SK-N-SH treated with all-trans-retinoic acid at 6 μM for 48 hours (cell line): ENCODE measurements at regions not wholly inside any gene's neighbourhood (a gene's known extent, or its start where the extent isn't known, plus 50 kb on each side); places are given as distances from the start of the nearest gene placed in this dataset.

Experiments
- ATAC-seq: fragments of 200-7000 bp; cut with Tn5 transposase; 3 replicates; pipeline ENCODE4 v1.9.1; 2020; ENCODE audit warnings: mild to moderate bottlenecking, moderate library complexity
- ARNTL ChIP-seq: fragments of 450-650 bp; formaldehyde crosslinking; IDR thresholded peaks from 2 replicates; pipeline ENCODE4 v1.5.0; 2020; ENCODE audit warnings: low read depth, mild to moderate bottlenecking, moderate library complexity, borderline replicate concordance
- ESRRG ChIP-seq: fragments of 250-450 bp; sonication (Bioruptor Pico); IDR thresholded peaks from 2 replicates; pipeline ENCODE4 v1.6.1; 2021; ENCODE audit warnings: mild to moderate bottlenecking
- GLIS3 ChIP-seq: fragments of 250-450 bp; sonication (Bioruptor Pico); IDR thresholded peaks from 2 replicates; pipeline ENCODE4 v1.5.0; 2020; ENCODE audit warnings: mild to moderate bottlenecking, moderate library complexity
- ISL1 ChIP-seq: fragments of 250-450 bp; sonication (Bioruptor Pico); IDR thresholded peaks from 2 replicates; pipeline ENCODE4 v2.1.2; 2022; ENCODE audit warnings: mild to moderate bottlenecking, moderate library complexity
- OSR1 ChIP-seq: fragments of 250-450 bp; sonication (Bioruptor Pico); IDR thresholded peaks from 2 replicates; pipeline ENCODE4 v1.8.0; 2022; ENCODE audit warnings: moderate library complexity, mild to moderate bottlenecking, inconsistent platforms
- PPARA ChIP-seq: fragments of 250-450 bp; sonication (Bioruptor Pico); IDR thresholded peaks from 2 replicates; pipeline ENCODE4 v1.5.0; 2020; ENCODE audit warnings: mild to moderate bottlenecking, borderline replicate concordance
- RARB ChIP-seq: fragments of 250-450 bp; sonication (Bioruptor Pico); IDR thresholded peaks from 2 replicates; pipeline ENCODE4 v1.8.0; 2021; ENCODE audit warnings: mild to moderate bottlenecking, moderate library complexity
- SNAI2 ChIP-seq: fragments of 250-450 bp; sonication (Bioruptor Pico); IDR thresholded peaks from 2 replicates; pipeline ENCODE4 v1.5.0; 2020; ENCODE audit warnings: mild to moderate bottlenecking, moderate library complexity
- TCF4 ChIP-seq: fragments of 250-450 bp; sonication (Bioruptor Pico); IDR thresholded peaks from 2 replicates; pipeline ENCODE4 v1.8.0; 2021; ENCODE audit warnings: mild to moderate bottlenecking, moderate library complexity, borderline replicate concordance
- ZC3H10 ChIP-seq: fragments of 250-450 bp; sonication (Bioruptor Pico); IDR thresholded peaks from 2 replicates; pipeline ENCODE4 v1.5.1; 2021; ENCODE audit warnings: mild to moderate bottlenecking, moderate library complexity
- ZFP3 ChIP-seq: fragments of 250-450 bp; sonication (Bioruptor Pico); IDR thresholded peaks from 2 replicates; pipeline ENCODE4 v1.5.0; 2020; ENCODE audit warnings: mild to moderate bottlenecking, moderate library complexity
- ZNF565 ChIP-seq: fragments of 450-650 bp; formaldehyde crosslinking; conservative IDR thresholded peaks from 2 replicates; pipeline ENCODE4 v1.5.0; 2020; ENCODE audit warnings: low read depth, mild to moderate bottlenecking, moderate library complexity
- ZNF70 ChIP-seq: fragments of 450-650 bp; formaldehyde crosslinking; IDR thresholded peaks from 2 replicates; pipeline ENCODE4 v1.5.0; 2020; ENCODE audit warnings: mild to moderate bottlenecking, moderate library complexity
- TF ChIP-seq, protein P1 (sequence below): fragments of 250-450 bp; sonication (Bioruptor Pico); IDR thresholded peaks from 2 replicates; pipeline ENCODE4 v1.8.0; 2020; ENCODE audit warnings: mild to moderate bottlenecking, moderate library complexity, borderline replicate concordance
- TF ChIP-seq, protein P2 (sequence below): fragments of 250-450 bp; sonication (Bioruptor Pico); IDR thresholded peaks from 2 replicates; pipeline ENCODE4 v1.5.0; 2020; ENCODE audit warnings: mild to moderate bottlenecking, moderate library complexity
- TF ChIP-seq, protein P3 (sequence below): fragments of 250-450 bp; sonication (Bioruptor Pico); IDR thresholded peaks from 2 replicates; pipeline ENCODE4 v1.8.0; 2021; ENCODE audit warnings: low read depth, mild to moderate bottlenecking, moderate library complexity, borderline replicate concordance
- TF ChIP-seq, protein P4 (sequence below): fragments of 250-450 bp; sonication (Bioruptor Pico); IDR thresholded peaks from 2 replicates; pipeline ENCODE4 v1.5.1; 2020; ENCODE audit warnings: low read depth, mild to moderate bottlenecking, moderate library complexity

DNA sequence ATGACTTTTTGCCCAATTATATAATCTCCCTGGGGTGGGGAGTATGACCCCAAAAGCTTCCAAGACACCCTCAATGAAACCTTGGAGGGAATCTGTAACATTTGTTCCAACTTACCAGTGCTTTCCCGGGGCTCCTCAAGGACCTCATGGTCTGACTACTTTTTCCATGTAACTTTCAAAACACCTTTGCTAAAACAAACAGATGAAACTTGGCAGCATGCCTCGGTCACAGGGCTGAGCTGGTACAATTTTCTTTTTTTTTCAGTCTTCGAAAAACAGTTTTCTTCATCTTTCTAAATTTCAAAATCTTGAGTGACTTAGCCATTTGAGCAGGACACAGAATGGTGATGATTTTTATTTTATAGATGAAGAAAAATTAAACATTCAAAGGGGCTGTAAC is 241.2 kb downstream of the BMP7 start (continued):
- TF ChIP-seq, protein P1, sequence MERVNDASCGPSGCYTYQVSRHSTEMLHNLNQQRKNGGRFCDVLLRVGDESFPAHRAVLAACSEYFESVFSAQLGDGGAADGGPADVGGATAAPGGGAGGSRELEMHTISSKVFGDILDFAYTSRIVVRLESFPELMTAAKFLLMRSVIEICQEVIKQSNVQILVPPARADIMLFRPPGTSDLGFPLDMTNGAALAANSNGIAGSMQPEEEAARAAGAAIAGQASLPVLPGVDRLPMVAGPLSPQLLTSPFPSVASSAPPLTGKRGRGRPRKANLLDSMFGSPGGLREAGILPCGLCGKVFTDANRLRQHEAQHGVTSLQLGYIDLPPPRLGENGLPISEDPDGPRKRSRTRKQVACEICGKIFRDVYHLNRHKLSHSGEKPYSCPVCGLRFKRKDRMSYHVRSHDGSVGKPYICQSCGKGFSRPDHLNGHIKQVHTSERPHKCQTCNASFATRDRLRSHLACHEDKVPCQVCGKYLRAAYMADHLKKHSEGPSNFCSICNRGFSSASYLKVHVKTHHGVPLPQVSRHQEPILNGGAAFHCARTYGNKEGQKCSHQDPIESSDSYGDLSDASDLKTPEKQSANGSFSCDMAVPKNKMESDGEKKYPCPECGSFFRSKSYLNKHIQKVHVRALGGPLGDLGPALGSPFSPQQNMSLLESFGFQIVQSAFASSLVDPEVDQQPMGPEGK (CRISPR knock-in tag), result no peak
- no peak for TF ChIP-seq ZNF565 (CRISPR knock-in tag)
- TF ChIP-seq ZNF70 (CRISPR knock-in tag), result no peak
- no peak for TF ChIP-seq ZC3H10 (CRISPR knock-in tag)
- TF ChIP-seq TCF4 (CRISPR knock-in tag), result no peak

DNA sequence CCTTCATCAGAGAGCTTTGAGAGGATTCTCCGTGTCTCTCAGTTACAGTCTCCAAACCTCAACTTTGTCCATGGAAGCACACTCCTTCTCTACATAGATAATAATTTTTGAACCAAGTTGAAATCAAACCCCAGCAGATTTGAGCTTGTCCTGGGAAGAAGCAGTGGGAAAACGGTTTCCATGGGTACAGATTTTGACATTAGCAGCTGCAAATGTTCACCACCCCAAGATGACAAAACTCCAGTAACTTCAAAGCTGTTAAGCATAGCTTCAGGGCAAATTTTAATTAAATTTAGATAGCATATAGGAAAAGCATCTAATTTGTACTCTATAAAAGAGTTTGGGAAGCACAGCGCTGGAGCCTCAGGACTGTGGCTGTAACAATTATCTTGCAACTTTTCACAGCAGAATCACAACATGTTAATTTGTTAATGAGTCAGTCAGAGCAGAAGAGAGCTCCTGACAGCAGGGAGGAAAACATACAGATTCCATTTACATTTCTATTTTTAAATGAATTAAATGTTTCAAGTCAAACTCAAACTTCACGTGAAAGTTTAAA is 240.7 kb downstream of the BMP7 start:
- TF ChIP-seq, protein P2, sequence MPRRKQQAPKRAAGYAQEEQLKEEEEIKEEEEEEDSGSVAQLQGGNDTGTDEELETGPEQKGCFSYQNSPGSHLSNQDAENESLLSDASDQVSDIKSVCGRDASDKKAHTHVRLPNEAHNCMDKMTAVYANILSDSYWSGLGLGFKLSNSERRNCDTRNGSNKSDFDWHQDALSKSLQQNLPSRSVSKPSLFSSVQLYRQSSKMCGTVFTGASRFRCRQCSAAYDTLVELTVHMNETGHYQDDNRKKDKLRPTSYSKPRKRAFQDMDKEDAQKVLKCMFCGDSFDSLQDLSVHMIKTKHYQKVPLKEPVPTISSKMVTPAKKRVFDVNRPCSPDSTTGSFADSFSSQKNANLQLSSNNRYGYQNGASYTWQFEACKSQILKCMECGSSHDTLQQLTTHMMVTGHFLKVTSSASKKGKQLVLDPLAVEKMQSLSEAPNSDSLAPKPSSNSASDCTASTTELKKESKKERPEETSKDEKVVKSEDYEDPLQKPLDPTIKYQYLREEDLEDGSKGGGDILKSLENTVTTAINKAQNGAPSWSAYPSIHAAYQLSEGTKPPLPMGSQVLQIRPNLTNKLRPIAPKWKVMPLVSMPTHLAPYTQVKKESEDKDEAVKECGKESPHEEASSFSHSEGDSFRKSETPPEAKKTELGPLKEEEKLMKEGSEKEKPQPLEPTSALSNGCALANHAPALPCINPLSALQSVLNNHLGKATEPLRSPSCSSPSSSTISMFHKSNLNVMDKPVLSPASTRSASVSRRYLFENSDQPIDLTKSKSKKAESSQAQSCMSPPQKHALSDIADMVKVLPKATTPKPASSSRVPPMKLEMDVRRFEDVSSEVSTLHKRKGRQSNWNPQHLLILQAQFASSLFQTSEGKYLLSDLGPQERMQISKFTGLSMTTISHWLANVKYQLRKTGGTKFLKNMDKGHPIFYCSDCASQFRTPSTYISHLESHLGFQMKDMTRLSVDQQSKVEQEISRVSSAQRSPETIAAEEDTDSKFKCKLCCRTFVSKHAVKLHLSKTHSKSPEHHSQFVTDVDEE (CRISPR knock-in tag), result no peak
- no peak for TF ChIP-seq GLIS3 (CRISPR knock-in tag)
- no peak for TF ChIP-seq ISL1 (CRISPR knock-in tag)
- TF ChIP-seq, protein P1 (CRISPR knock-in tag), result no peak
- TF ChIP-seq ZNF565 (CRISPR knock-in tag), result no peak
- TF ChIP-seq, protein P3, sequence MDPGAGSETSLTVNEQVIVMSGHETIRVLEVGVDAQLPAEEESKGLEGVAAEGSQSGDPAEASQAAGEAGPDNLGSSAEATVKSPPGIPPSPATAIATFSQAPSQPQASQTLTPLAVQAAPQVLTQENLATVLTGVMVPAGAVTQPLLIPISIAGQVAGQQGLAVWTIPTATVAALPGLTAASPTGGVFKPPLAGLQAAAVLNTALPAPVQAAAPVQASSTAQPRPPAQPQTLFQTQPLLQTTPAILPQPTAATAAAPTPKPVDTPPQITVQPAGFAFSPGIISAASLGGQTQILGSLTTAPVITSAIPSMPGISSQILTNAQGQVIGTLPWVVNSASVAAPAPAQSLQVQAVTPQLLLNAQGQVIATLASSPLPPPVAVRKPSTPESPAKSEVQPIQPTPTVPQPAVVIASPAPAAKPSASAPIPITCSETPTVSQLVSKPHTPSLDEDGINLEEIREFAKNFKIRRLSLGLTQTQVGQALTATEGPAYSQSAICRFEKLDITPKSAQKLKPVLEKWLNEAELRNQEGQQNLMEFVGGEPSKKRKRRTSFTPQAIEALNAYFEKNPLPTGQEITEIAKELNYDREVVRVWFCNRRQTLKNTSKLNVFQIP (CRISPR knock-in tag), result no peak
- no peak for TF ChIP-seq SNAI2 (CRISPR knock-in tag)
- TF ChIP-seq TCF4 (CRISPR knock-in tag), result no peak
- TF ChIP-seq RARB, result no peak
- no peak for TF ChIP-seq ZFP3
- no peak for TF ChIP-seq OSR1 (CRISPR knock-in tag)
- TF ChIP-seq ARNTL (CRISPR knock-in tag), result no peak
- no peak for TF ChIP-seq ESRRG
- no peak for ATAC-seq

DNA sequence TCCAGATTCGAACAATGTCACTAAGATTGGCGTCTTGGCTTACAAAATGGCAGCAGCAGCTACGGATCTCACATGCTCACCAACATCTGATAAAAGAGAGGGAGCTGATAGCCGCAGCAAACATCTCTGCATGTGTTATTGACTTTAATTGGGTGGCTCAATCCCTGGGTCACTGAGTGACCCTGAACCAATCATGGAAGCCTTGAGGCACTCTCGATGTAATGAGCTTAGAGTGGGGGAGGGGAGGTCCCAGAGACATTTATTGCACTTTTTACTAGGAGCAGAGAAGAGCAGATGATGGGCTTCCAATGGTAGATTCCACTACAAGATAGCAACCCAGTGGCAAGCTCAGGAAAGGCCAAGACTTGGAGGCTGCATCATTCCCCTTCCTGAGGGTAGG is 238.7 kb downstream of the BMP7 start:
- no peak for ATAC-seq
- TF ChIP-seq, protein P4, sequence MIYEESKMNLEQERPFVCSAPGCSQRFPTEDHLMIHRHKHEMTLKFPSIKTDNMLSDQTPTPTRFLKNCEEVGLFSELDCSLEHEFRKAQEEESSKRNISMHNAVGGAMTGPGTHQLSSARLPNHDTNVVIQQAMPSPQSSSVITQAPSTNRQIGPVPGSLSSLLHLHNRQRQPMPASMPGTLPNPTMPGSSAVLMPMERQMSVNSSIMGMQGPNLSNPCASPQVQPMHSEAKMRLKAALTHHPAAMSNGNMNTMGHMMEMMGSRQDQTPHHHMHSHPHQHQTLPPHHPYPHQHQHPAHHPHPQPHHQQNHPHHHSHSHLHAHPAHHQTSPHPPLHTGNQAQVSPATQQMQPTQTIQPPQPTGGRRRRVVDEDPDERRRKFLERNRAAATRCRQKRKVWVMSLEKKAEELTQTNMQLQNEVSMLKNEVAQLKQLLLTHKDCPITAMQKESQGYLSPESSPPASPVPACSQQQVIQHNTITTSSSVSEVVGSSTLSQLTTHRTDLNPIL (CRISPR knock-in tag), result no peak
- TF ChIP-seq PPARA (CRISPR knock-in tag) (no peak), ISL1 (CRISPR knock-in tag) (no peak), ARNTL (CRISPR knock-in tag) (no peak)
- TF ChIP-seq, protein P2 (CRISPR knock-in tag), result no peak
